ENCODE measurements at regions not wholly inside any gene's neighbourhood (a gene's known extent, or its start where the extent isn't known, plus 50 kb on each side); places are given as distances from the start of the nearest gene placed in this dataset.

DNA sequence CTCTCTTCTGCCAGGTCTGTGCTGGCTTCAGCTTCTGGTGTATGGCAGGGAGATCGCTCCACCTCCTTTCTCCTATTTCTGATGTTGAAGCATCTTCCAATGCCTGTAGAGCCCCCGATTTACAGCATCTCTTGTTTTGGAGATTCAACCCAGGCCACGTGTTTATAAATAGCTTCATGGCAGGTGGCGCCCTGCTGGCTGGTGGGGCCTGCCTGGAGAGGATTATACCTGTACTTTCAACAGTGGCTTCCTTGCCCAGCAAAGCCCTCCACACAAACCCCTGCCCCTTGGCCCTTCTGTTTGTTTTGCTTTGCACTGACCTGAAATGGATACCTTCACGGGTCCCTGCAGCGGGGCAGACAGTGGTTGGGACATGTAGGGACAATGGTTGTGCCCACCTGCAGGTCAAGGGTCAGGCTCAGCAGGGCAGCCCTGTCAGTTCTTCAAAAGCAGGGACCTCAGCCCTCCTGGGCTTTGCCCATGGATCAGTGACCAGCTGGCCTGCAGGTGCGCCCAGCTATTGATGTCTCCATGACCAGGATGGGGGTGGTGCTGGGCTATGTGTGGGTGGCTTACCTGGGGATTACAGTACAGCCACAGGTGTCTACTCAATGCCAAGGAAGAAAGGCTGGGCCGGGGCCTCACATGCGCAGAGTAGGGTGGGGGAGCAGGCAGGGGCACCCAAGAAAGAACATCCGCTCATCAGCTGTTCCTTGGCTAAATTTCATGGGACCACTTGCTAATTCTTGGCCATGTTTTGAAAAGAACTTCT, 112.7 kb upstream of the PRR23C start:
- Histone ChIP-seq H3K36me3 (ENCODE audit: insufficient read depth, low read length, poor library complexity, severe bottlenecking) (no peaks in the 10 kb centered on the region), H3K4me1 (ENCODE audit: insufficient read depth, low read length, poor library complexity, severe bottlenecking) (no peaks in the 10 kb centered on the region), H3K27ac (ENCODE audit: low read depth, low read length, poor library complexity, severe bottlenecking) (no peak overlapping the region), H3K9me3 (ENCODE audit: low read depth, low read length, poor library complexity, severe bottlenecking) (no peaks in the 10 kb centered on the region), H3K27me3 (replicated peaks; ENCODE audit: insufficient read depth, low read depth, low read length, poor library complexity) (peaks cover 2% of the 10 kb centered on the region), H3K4me3 (ENCODE audit: low read depth, low read length, poor library complexity, severe bottlenecking) (no peak overlapping the region)
- intact Hi-C loops (cut with micrococcal nuclease; ENCODE audit: unreplicated experiment): no loop called here
- no TSS peak for BruUV-seq (replicated peaks)
- TF ChIP-seq EZH2 (IDR thresholded peaks at IDR 0.05; ENCODE audit: borderline replicate concordance, low read depth, low read length, poor library complexity, severe bottlenecking): no peak
- ChIA-PET POLR2A (ENCODE audit: low non-redundant PET) (no interaction called here), CTCF (no interaction called here)
- no peak for DNase-seq (ENCODE audit: low spot score)

DNA sequence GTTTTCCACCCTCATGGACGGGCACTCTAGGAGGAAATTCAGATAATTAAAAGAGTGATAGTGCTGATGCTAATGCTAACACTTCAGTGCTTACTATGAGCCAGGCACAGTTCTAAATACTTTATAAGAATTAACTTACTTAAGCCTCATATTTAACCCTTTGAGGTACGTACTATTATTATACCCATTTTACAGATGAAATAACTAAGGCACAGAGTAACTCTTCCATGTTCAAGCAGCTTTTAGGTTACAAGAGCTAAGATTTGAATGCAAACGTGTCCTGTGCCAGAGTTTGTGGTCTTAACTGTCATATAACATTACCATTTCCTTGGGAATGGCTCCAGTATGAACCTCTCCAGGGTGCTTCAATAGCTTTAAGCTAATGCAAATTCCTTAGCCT, 114.7 kb upstream of the PRR23C start:
- H3K36me3 ChIP-seq (ENCODE audit: insufficient read depth, low read length, poor library complexity, severe bottlenecking): no peaks in the 10 kb centered on the region
- intact Hi-C loops (cut with micrococcal nuclease; ENCODE audit: unreplicated experiment): no loop called here
- peaks cover 10% of the 10 kb centered on the region for H3K27me3 ChIP-seq (replicated peaks; ENCODE audit: insufficient read depth, low read depth, low read length, poor library complexity)
- no peaks in the 10 kb centered on the region for H3K4me1 ChIP-seq (ENCODE audit: insufficient read depth, low read length, poor library complexity, severe bottlenecking)
- TF ChIP-seq, protein P1, sequence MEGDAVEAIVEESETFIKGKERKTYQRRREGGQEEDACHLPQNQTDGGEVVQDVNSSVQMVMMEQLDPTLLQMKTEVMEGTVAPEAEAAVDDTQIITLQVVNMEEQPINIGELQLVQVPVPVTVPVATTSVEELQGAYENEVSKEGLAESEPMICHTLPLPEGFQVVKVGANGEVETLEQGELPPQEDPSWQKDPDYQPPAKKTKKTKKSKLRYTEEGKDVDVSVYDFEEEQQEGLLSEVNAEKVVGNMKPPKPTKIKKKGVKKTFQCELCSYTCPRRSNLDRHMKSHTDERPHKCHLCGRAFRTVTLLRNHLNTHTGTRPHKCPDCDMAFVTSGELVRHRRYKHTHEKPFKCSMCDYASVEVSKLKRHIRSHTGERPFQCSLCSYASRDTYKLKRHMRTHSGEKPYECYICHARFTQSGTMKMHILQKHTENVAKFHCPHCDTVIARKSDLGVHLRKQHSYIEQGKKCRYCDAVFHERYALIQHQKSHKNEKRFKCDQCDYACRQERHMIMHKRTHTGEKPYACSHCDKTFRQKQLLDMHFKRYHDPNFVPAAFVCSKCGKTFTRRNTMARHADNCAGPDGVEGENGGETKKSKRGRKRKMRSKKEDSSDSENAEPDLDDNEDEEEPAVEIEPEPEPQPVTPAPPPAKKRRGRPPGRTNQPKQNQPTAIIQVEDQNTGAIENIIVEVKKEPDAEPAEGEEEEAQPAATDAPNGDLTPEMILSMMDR (conservative IDR thresholded peaks at IDR 0.05; ENCODE audit: low read depth, low read length): no peak
- TF ChIP-seq EZH2 (IDR thresholded peaks at IDR 0.05; ENCODE audit: borderline replicate concordance, low read depth, low read length, poor library complexity, severe bottlenecking): no peak
- H3K27ac ChIP-seq (ENCODE audit: low read depth, low read length, poor library complexity, severe bottlenecking): no peak overlapping the region
- CTCF ChIA-PET: no interaction called here
- DNase-seq (ENCODE audit: low spot score): no peak
- BruUV-seq (replicated peaks): no TSS peak
- POLR2A ChIA-PET (ENCODE audit: low non-redundant PET): no interaction called here
- H3K4me3 ChIP-seq (ENCODE audit: low read depth, low read length, poor library complexity, severe bottlenecking): no peak overlapping the region
- no peaks in the 10 kb centered on the region for H3K9me3 ChIP-seq (ENCODE audit: low read depth, low read length, poor library complexity, severe bottlenecking)

DNA sequence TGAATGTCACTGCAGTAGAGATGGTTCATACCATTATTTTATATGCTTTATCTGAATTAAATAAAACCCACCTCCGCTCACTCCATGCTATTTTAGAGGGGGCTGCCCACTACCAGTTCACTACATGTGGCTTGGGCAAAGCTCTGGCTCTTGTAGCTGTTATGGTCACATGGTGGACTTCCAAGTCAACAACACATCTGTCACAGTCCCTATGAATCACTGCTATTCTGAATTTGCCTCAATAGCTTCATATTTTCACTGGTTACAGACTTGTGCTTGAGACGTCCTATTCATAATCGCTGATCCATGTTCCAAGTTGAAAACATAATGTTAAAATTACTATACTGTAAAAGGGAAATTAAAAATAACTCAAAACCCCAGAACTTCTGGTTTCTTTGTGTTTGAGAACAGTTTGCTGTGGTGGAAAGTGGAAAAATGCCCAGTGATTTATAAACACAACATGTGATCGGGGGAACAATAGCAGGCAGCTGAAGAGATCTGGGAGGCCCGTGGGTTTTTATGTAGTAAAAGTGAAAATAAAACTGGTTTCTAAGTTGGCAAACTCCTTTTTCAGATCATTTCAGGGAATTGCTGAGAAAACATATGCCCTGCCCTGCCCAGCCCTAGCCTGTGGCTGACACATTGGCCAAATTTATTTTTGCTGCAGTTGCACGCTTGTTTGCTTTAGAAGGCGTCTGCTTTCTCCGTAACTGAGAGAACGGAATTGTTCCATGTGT, 128.8 kb upstream of the PRR23C start:
- Histone ChIP-seq H3K27me3 (replicated peaks; ENCODE audit: insufficient read depth, low read depth, low read length, poor library complexity) (peaks cover 4% of the 10 kb centered on the region), H3K36me3 (ENCODE audit: insufficient read depth, low read length, poor library complexity, severe bottlenecking) (no peaks in the 10 kb centered on the region), H3K4me1 (ENCODE audit: insufficient read depth, low read length, poor library complexity, severe bottlenecking) (no peaks in the 10 kb centered on the region), H3K27ac (ENCODE audit: low read depth, low read length, poor library complexity, severe bottlenecking) (no peak overlapping the region), H3K9me3 (ENCODE audit: low read depth, low read length, poor library complexity, severe bottlenecking) (no peaks in the 10 kb centered on the region), H3K4me3 (ENCODE audit: low read depth, low read length, poor library complexity, severe bottlenecking) (peak overlapping the region; percentile 18)
- TF ChIP-seq, protein P1 (conservative IDR thresholded peaks at IDR 0.05; ENCODE audit: low read depth, low read length): no peak
- no peak for TF ChIP-seq EZH2 (IDR thresholded peaks at IDR 0.05; ENCODE audit: borderline replicate concordance, low read depth, low read length, poor library complexity, severe bottlenecking)
- no peak for DNase-seq (ENCODE audit: low spot score)
- CTCF ChIA-PET: no interaction called here
- intact Hi-C loops (cut with micrococcal nuclease; ENCODE audit: unreplicated experiment): no loop called here
- POLR2A ChIA-PET (ENCODE audit: low non-redundant PET): no interaction called here
- BruUV-seq (replicated peaks): no TSS peak

All from A673 (cell line).